MCF 10A (cell line): ENCODE measurements at regions not wholly inside any gene's neighbourhood (a gene's known extent, or its start where the extent isn't known, plus 50 kb on each side); places are given as distances from the start of the nearest gene placed in this dataset.

ENCODE experiments used
- BruUV-seq: library from RNA; stranded (reverse); fragments of 400-500 nt; replicated peaks from 2 replicates; lab custom pipeline; 2021; lab: Mats Ljungman, UMichigan
- CTCF ChIA-PET: fragments of 300-600 bp; sonication (Branson Sonifier 250); formaldehyde crosslinking; extraction: SDS; loops from one replicate; lab custom pipeline; 2021; ENCODE audit warnings: antibody characterized with exemption, inconsistent platforms; lab: Yijun Ruan, JAX
- POLR2A ChIA-PET: fragments of 300-600, 350-650 bp; sonication (Branson Sonifier 250); formaldehyde crosslinking; extraction: SDS; loops from one replicate; lab custom pipeline; 2020; ENCODE audit warnings: antibody characterized with exemption, inconsistent platforms; lab: Yijun Ruan, JAX
- DNase-seq: peaks from one replicate; pipeline ENCODE4 v3.0.0-alpha.2; 2018; ENCODE audit not compliant: unreplicated experiment
- H3K27ac Mint-ChIP-seq: one replicate; pipeline ENCODE4 v1.8.0; 2022; ENCODE audit warnings: mild to moderate bottlenecking, low read depth, mixed read lengths; ENCODE audit not compliant: unreplicated experiment
- H3K27me3 Mint-ChIP-seq: one replicate; pipeline ENCODE4 v1.8.0; 2022; ENCODE audit warnings: mixed read lengths; ENCODE audit not compliant: insufficient read depth, unreplicated experiment
- H3K36me3 Mint-ChIP-seq: one replicate; pipeline ENCODE4 v1.8.0; 2022; ENCODE audit warnings: mild to moderate bottlenecking, moderate library complexity, mixed read lengths; ENCODE audit not compliant: insufficient read depth, unreplicated experiment
- H3K4me1 Mint-ChIP-seq: one replicate; pipeline ENCODE4 v1.8.0; 2022; ENCODE audit warnings: mixed read lengths; ENCODE audit not compliant: insufficient read depth, unreplicated experiment
- H3K4me3 Mint-ChIP-seq: one replicate; pipeline ENCODE4 v1.8.0; 2022; ENCODE audit warnings: mild to moderate bottlenecking, moderate library complexity, mixed read lengths; ENCODE audit not compliant: unreplicated experiment
- H3K9me3 Mint-ChIP-seq: one replicate; pipeline ENCODE4 v1.8.0; 2022; ENCODE audit warnings: mixed read lengths; ENCODE audit not compliant: unreplicated experiment
- CTCF ChIP-seq: fragments of 200-600 bp; IDR thresholded peaks from one replicate; pipeline ENCODE4 v1.8.0; 2022; ENCODE audit warnings: antibody characterized with exemption, mild to moderate bottlenecking; ENCODE audit not compliant: unreplicated experiment
- intact Hi-C: fragments of 100-400 bp; cut with micrococcal nuclease; formaldehyde crosslinking; loops from 2 replicates; pipeline ENCODE4 v1.14.1; 2022

GRCh38 chr2:136359121-136359965, 241.4 kb upstream of the CXCR4 start:
- BruUV-seq, result no TSS peak
- H3K36me3 Mint-ChIP-seq, result no peaks in the 10 kb centered on the region
- CTCF ChIA-PET, result interaction anchor here (1.0 to 1.3 kb wide), 2 partner anchors 18 to 445 kb away, joined by 4 read pairs; no protein-coding TSS in a partner anchor
- no peaks in the 10 kb centered on the region for H3K27me3 Mint-ChIP-seq
- H3K4me3 Mint-ChIP-seq, result no peak overlapping the region
- no peaks in the 10 kb centered on the region for H3K9me3 Mint-ChIP-seq
- no peak for TF ChIP-seq CTCF
- H3K4me1 Mint-ChIP-seq, result peaks cover 7% of the 10 kb centered on the region
- DNase-seq, result no peak
- POLR2A ChIA-PET, result interaction anchor here (0.7 kb wide), 1 partner anchor 13 kb away, joined by 3 read pairs; no protein-coding TSS in a partner anchor
- intact Hi-C loops, result no loop called here
- no peak overlapping the region for H3K27ac Mint-ChIP-seq

GRCh38 chr2:136358576-136358975, 240.6 kb upstream of the CXCR4 start:
- no peaks in the 10 kb centered on the region for H3K27me3 Mint-ChIP-seq
- ChIA-PET POLR2A (interaction anchor here (0.6 kb wide), 1 partner anchor 935 kb away, joined by 3 read pairs; no protein-coding TSS in a partner anchor), CTCF (interaction anchor here (1.0 to 1.3 kb wide), 2 partner anchors 18 to 445 kb away, joined by 4 read pairs; no protein-coding TSS in a partner anchor)
- no TSS peak for BruUV-seq
- no peaks in the 10 kb centered on the region for H3K36me3 Mint-ChIP-seq
- intact Hi-C loops, result no loop called here
- DNase-seq, result no peak
- no peaks in the 10 kb centered on the region for H3K9me3 Mint-ChIP-seq
- H3K4me1 Mint-ChIP-seq, result peaks cover 7% of the 10 kb centered on the region
- no peak overlapping the region for H3K27ac Mint-ChIP-seq
- no peak for TF ChIP-seq CTCF
- no peak overlapping the region for H3K4me3 Mint-ChIP-seq

GRCh38 chr2:136357007-136357380, 239.0 kb upstream of the CXCR4 start:
- H3K4me3 Mint-ChIP-seq, result no peak overlapping the region
- ChIA-PET CTCF (interaction anchor here (1.0 kb wide), 1 partner anchor 443 kb away, joined by 3 read pairs; no protein-coding TSS in a partner anchor), POLR2A (interaction anchor here (0.7 kb wide), 1 partner anchor 83 kb away, joined by 3 read pairs; no protein-coding TSS in a partner anchor)
- no peaks in the 10 kb centered on the region for H3K9me3 Mint-ChIP-seq
- no peaks in the 10 kb centered on the region for H3K36me3 Mint-ChIP-seq
- H3K27ac Mint-ChIP-seq, result no peak overlapping the region
- BruUV-seq, result no TSS peak
- intact Hi-C loops, result no loop called here
- no peaks in the 10 kb centered on the region for H3K4me1 Mint-ChIP-seq
- H3K27me3 Mint-ChIP-seq, result no peaks in the 10 kb centered on the region
- DNase-seq, result no peak
- TF ChIP-seq CTCF, result no peak

- DNase-seq, result no peak
- intact Hi-C loops, result no loop called here
- Mint-ChIP-seq H3K27me3 (no peaks in the 10 kb centered on the region), H3K4me3 (no peak overlapping the region), H3K27ac (no peak overlapping the region), H3K9me3 (no peaks in the 10 kb centered on the region), H3K4me1 (no peaks in the 10 kb centered on the region), H3K36me3 (no peaks in the 10 kb centered on the region)
- ChIA-PET POLR2A (interaction anchor here (0.7 kb wide), 1 partner anchor 83 kb away, joined by 3 read pairs; no protein-coding TSS in a partner anchor), CTCF (interaction anchor here (1.0 kb wide), 1 partner anchor 442 kb away, joined by 3 read pairs; no protein-coding TSS in a partner anchor)
- no TSS peak for BruUV-seq
- TF ChIP-seq CTCF, result no peak
These were observed 238.4 kb upstream of the CXCR4 start for GRCh38 chr2:136356125-136357006.
